ENCODE measurements at regions not wholly inside any gene's neighbourhood (a gene's known extent, or its start where the extent isn't known, plus 50 kb on each side); places are given as distances from the start of the nearest gene placed in this dataset.

- DNase-seq (ENCODE audit: missing footprints) (peak; percentile 62), ATAC-seq (no peak)
- intact Hi-C loops (cut with DNase I), result loop anchor here (5.0 kb wide), 1 partner anchor 34 kb away; no protein-coding TSS in a partner anchor
These were observed 1003.9 kb upstream of the NR2F2 start for GRCh38 chr15:95326431-95327182.

GRCh38 chr15:95327183-95327525 lies 1003.3 kb upstream of the NR2F2 start:
- intact Hi-C loops (cut with DNase I), result loop anchor here (5.0 kb wide), 1 partner anchor 35 kb away; no protein-coding TSS in a partner anchor
- no peak for ATAC-seq

DNA sequence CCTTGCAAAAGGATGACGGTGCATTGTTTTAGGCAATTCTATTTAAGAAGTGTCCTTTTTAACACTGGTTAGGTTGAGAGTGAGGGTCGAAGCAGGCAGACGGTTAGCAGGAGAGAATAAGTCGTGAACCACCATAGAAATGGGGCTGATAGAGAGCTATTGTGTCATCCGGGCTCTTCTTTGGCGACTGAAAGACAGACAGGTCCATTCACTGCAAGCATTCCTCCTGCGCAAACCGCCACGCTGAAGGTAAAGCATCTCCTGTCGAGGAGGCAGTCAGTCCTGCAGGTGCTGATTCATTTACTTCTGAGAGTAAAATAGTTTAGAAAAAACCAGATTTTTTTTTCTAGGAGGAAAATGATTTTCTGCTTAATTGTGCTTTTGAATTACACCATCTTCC lies 1002.8 kb upstream of the NR2F2 start:
- DNase-seq (ENCODE audit: missing footprints) (no peak), ATAC-seq (no peak)
- intact Hi-C loops (cut with DNase I), result loop anchor here (5.0 kb wide), 1 partner anchor 35 kb away; no protein-coding TSS in a partner anchor

More at GRCh38 chr15:95327183-95327525, 1003.3 kb upstream of the NR2F2 start:
- no peak for DNase-seq (ENCODE audit: missing footprints)

GRCh38 chr15:95328559-95328958 lies 1001.9 kb upstream of the NR2F2 start:
- no peak for ATAC-seq
- intact Hi-C loops (cut with DNase I), result loop anchor here (5.0 kb wide), 1 partner anchor 36 kb away; no protein-coding TSS in a partner anchor
- DNase-seq (ENCODE audit: missing footprints), result no peak

- intact Hi-C loops (cut with DNase I), result loop anchor here (5.0 kb wide), 1 partner anchor 37 kb away; no protein-coding TSS in a partner anchor
- DNase-seq (ENCODE audit: missing footprints) (no peak), ATAC-seq (no peak)
These were observed 1001.1 kb upstream of the NR2F2 start for GRCh38 chr15:95329362-95329761.

GRCh38 chr15:95341686-95342085 lies 988.8 kb upstream of the NR2F2 start:
- intact Hi-C loops (cut with DNase I), result no loop called here

GRCh38 chr15:95345867-95346266 lies 984.6 kb upstream of the NR2F2 start:
- DNase-seq (ENCODE audit: missing footprints) (no peak), ATAC-seq (no peak)
- intact Hi-C loops (cut with DNase I), result no loop called here

More at GRCh38 chr15:95341686-95342085, 988.8 kb upstream of the NR2F2 start:
- DNase-seq (ENCODE audit: missing footprints) (no peak), ATAC-seq (no peak)

DNA sequence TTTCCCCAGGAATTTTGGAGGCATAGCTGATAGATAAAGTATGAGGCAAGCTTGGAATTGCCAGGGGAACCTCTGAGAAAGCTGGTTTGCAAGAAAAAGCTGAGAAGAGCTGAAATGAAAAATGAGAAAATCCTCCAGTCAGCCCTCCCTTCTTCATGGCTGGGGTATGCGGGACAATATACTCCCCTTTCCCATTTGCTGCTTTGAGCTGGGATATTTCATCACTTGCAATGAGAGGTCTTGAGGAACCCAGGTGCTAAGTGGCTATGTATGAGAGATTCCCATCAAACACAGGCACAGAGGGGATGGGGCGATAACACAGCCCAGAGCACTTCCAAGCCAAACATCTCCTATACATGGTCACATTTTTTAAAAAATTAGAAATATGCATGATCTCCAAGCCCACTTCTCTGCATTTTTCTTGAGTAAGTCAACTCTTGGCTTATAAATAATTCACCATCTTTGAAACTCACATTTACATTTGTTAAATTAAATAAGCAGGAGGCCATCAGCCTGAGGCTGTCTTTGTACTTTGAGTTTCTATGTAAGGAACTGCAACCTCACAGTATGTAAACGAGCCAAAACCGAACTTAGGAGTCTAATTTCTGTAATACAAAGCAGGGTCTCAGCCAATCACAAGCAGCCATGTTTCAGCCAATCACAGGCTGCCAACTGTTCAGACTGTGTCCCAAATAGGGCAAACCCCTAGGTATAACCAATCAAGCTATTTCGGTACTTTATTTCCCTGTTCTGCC lies 983.6 kb upstream of the NR2F2 start:
- no peak for DNase-seq (ENCODE audit: missing footprints)
- intact Hi-C loops (cut with DNase I), result no loop called here
- ATAC-seq, result no peak

DNA sequence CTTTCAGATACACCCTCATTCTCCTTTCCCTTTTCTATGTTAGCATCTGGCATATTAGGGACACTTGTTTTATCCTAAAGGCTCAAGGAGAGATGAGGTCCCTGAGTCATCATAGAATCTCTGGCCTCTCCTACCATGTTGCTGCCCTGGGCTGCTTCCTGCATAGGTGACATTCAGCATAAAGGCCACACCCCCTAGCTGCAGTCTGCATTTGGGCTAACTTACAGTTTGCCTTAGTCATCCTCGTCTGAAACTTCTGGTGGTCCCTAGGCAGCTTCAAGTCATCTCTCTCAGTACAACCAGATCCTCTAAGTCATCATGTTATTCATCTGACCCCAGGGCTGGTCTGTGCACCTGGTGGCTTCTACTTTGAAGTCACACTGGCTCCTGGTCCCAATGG lies 982.7 kb upstream of the NR2F2 start:
- no peak for DNase-seq (ENCODE audit: missing footprints)
- intact Hi-C loops (cut with DNase I), result no loop called here
- no peak for ATAC-seq

DNA sequence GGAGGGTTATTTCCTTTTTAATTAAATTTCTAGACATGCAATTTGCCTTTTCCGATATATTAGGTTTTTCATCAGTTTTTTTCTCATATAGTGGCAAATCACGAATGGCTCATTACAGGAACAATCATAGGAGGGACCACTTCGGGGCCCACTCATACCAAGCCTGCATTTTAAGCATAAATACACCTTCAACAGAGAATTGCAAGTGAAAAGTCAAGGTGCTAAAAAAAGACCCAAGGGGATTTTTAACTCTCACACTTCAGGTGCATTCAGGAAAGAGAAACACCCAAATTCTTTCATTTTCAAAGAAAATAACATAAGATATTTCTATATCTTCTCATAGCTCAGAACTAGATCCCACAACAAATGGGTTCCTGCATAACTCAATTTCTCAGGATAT lies 979.6 kb upstream of the NR2F2 start:
- ATAC-seq, result no peak
- intact Hi-C loops (cut with DNase I), result no loop called here
- DNase-seq (ENCODE audit: missing footprints), result no peak

DNA sequence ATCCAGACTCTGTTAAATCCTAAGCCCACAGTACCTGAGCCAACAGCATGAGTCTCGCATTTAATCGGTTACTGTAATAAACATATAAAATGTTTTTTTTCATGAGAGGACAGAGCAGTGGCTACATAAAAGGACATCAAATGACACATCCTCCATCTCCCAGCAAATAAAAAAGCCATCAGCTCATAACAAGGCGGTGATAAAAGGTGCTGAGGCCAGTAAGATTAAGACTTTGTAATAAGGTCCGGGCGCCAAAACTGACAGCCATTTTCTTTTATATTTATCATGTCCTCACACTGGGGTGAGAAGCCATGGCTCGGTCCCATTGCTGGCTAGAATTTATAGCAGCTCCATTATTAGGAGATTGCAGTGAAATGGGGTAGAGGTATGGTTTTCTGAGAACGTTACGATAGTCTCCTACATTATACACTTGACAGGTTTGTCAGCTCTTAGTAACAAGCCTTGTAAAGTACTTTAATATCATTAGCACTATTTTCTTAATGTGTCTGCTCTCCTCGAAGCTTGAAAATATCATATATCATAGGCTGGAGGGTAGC lies 977.8 kb upstream of the NR2F2 start:
- DNase-seq (ENCODE audit: missing footprints), result no peak
- intact Hi-C loops (cut with DNase I), result no loop called here
- no peak for ATAC-seq

DNA sequence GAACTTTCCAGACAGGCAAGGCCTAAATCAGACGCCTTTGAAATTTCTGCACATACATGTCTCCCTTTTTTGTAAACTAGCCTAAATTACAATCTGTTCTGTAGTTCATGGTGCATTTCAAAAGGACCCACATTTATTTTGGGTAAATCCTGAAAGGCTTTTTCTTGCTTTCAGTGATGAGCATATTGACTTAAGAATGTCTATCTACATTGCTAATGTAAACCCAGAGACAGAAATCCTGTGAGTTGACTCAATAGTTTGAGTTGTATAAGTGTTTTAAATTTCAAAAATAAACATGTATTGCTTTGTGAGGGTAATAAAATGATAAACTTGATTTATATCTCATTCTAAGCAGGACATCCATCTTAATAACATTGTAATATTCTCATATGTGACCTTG lies 977.0 kb upstream of the NR2F2 start:
- intact Hi-C loops (cut with DNase I), result no loop called here
- no peak for ATAC-seq
- no peak for DNase-seq (ENCODE audit: missing footprints)

- no peak for DNase-seq (ENCODE audit: missing footprints)
- intact Hi-C loops (cut with DNase I), result no loop called here
- no peak for ATAC-seq
These were observed 970.5 kb upstream of the NR2F2 start for GRCh38 chr15:95359966-95360365.

GRCh38 chr15:95362306-95362705 lies 968.2 kb upstream of the NR2F2 start:
- no peak for DNase-seq (ENCODE audit: missing footprints)
- intact Hi-C loops (cut with DNase I), result no loop called here
- ATAC-seq, result no peak

DNA sequence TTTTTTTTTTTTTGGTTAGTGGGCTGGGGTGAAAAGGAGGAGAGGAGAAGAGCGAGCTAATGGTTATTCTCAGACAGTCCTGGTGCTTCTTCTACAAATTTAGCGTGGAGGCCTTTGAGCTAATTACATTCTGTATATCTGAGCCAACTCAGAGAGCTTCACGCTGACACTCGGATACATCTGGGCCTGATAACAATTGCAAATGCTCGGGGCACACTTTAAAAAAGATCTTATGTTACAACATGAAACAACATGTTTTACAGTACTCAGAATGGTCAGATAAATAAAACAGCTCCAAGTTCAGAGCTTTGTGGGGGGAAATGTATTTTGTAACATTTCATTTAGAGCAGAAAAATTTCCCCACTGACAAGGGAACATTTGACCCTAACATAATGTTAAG lies 966.9 kb upstream of the NR2F2 start:
- intact Hi-C loops (cut with DNase I), result no loop called here
- DNase-seq (ENCODE audit: missing footprints) (no peak), ATAC-seq (no peak)

DNA sequence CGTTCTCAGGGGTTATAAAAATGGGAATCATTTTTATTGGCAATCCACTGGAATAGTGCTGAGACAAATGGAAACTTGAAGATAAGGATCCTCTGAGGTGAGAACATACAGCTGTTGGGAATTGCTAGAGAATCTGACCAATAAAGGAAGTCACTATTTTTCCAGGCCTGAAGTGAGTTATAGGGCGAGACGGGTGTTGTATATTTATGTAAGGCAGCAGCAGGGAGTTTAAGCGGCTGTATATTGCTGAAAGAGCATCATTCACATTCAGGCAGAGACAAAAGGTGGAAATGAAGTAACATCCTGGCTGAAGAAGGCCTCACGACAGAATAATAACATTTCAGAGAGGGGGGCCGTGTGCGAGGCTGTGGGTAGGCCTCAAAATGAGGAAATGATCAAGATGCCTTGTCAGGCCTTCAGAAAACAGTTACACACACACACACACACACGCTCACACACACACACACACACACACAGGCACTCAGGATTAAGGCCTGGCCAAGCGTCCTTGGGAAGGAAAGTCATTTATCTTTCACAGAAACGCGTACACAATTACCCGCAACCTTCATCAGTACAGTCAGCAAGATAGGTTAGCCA lies 964.9 kb upstream of the NR2F2 start:
- intact Hi-C loops (cut with DNase I), result no loop called here
- peak; percentile 33 for DNase-seq (ENCODE audit: missing footprints)
- ATAC-seq, result peak; percentile 8

- intact Hi-C loops (cut with DNase I), result no loop called here
- no peak for ATAC-seq
- DNase-seq (ENCODE audit: missing footprints), result no peak
These were observed 962.3 kb upstream of the NR2F2 start for GRCh38 chr15:95368191-95368590.

DNA sequence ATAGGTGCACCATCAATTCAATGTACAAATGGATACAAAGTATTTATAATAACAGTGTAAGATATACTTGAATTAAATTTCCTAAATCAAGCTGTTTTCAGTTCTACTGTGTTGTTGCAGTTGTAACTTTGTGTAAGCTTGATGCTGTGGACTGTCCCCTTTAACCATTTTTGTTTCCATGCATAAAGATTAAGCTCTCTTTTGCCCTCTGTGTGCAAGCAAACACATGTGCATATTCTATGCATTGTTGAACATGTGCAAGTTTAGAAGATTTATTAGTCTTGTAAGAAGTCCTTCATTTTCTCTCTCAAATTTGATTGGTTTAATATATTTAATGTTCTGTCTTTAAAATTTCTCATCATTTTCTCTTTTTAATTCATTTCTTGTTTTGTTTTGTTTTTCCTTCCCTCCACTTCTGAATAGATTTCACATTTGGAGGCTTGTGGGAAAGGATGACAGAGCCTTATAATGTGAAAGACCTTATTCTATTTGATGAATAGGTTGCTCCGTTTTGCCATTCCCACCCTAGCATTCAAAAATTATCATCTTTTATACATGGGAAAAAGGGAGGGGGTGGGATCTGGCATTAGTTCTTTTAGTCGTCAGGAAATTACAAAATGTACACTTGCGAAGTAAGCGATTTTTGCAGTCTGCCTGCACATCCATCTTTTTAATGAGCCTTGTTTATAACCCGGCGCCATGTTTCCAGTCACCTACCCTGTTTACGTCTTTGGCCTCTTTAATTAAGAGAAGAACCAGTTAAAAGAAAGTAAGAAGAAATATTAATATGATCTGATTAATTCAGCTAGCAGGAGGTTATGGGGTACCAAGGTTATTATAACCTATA lies 961.5 kb upstream of the NR2F2 start:
- no peak for ATAC-seq
- DNase-seq (ENCODE audit: missing footprints), result no peak
- intact Hi-C loops (cut with DNase I), result no loop called here

- DNase-seq (ENCODE audit: missing footprints) (no peak), ATAC-seq (no peak)
- intact Hi-C loops (cut with DNase I), result no loop called here
These were observed 960.2 kb upstream of the NR2F2 start for GRCh38 chr15:95370291-95370690.
